ENCODE measurements at regions not wholly inside any gene's neighbourhood (a gene's known extent, or its start where the extent isn't known, plus 50 kb on each side); places are given as distances from the start of the nearest gene placed in this dataset.
A peak's percentile ranks its signal among the peaks of the same experiment; 100 is the strongest.

DNA sequence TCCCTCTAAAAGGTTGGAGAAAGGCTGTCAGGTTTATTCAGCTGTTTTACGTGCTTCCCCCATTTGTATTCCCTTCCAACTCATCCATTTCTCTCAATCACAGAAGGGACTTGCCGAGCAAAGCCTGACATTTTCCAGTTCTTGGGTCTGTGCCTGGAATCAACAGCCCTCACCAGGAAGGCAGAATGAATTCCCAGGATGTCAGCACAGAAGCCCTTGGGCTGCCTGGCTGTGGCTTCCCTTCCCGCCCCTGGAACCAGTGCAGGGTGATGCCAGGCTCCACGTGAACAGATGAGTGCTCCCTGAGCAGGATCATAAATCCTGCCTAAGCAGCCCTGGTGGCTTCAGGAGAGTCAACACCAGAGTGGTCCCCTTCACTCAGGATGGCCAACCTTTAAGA, 86.1 kb upstream of the CD83 start:
- no peak for DNase-seq

DNA sequence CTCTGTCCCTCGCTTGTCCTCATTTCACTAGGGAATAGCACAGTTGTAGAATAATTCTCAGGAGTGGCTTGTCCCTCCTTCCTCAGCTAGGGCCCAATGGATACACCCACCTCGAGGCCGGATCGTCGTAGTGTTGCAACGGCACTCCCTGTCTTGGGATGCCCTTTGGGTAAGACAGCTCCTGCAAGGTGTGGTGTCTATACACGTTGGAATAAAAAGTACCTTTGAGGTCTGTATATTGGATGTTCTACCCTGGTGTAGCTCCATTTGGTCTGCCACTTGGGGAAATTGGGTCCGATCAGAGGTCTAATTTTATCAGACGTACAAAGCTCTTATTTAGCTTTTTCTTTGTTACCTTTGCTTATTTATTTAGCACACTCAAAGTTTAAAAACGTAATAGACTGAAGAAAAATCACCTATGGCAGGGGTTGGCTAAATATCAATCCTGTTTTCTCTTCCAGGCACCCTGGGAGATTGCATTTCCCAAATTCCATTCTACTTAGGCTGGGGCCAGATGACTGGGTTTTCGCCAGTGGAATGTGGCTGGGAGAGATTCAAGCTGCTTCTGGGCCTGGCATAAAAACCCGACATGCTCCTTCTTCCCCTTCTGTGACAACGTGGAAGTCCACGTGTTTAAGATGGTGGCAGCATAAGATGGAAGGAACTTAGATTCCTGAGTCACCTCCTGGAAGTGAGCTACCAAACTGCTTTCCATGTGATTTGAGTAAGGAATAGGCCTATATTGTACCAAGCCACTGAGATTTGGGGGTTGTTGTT, 82.3 kb upstream of the CD83 start:
- DNase-seq: no peak

DNA sequence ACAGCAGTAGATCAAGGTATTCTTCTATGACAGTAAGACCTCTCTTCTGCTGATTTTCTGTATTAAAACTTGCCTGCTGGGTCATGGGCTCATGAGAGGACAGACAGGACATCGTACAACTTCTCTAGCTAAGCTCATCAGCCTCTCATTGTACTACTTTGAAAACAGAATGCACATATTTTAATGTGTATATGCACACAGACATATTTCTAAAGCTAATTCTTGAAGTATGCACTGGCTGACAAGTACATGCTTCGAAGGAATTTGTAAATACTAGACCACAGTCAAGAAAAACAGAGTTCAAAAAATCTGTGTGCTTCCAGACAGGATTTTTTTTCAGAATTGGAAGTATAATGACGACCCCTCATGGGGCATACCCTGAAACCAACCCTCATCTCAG, 81.7 kb upstream of the CD83 start:
- no peak for DNase-seq

DNA sequence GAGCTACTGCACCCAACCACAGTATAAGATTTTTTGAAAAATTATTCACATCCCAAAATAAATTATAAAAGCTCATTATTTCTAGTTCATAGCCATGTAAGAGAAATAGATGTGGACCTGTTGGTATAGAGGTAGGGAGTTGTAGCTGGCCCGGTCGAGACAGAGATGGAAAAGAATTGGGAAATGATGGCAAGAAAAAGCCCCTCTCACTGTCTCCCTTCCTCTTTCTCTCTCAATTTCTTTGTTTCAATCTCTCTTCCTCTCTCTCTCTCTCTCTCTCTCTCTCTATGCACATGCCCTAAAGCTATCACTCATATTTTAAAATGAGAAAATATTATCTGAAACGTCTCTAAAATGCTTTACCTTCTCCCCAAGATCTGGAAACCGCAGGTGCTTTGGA, 80.7 kb upstream of the CD83 start:
- DNase-seq: no peak

DNA sequence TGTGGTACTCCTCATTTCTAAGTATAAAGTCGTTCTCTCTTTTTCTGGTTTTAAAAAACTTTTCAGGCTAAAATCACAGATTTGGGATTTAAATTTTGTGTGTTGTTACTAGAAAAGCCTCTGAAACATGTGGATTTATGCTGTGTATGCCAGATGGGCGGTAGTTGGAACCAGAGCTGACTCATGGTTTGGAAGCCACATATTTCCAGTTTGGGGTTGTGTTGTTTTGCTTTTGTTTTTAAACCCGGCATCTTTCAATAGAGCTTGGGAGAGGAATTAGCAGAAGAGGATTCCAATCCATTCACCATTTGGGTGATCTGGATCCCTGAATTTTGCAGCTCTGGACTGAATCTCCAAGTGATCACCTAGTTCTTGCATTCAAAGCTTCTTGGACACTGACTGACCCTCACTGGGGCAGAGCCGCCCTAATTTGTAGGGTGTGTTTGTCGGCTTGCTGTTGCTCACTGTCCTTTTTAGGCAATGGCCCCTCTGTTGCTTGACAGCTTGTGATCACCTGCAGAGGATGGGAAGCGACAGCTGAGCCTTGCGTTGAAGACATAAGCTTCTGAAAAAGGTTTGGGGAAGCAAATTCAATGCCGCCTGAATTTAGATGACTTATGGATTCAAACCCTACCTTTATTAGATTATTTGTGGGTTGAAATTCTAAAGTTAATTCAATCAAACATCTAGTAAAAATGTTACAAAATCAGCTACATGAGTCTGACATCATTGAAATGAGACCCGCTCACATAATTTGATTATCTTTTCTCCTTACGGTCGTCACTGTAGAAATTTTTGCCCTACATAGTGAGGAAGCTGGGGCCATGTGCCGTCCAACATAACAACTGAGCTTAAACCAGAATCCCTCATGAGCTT, 79.9 kb upstream of the CD83 start:
- DNase-seq: no peak

DNA sequence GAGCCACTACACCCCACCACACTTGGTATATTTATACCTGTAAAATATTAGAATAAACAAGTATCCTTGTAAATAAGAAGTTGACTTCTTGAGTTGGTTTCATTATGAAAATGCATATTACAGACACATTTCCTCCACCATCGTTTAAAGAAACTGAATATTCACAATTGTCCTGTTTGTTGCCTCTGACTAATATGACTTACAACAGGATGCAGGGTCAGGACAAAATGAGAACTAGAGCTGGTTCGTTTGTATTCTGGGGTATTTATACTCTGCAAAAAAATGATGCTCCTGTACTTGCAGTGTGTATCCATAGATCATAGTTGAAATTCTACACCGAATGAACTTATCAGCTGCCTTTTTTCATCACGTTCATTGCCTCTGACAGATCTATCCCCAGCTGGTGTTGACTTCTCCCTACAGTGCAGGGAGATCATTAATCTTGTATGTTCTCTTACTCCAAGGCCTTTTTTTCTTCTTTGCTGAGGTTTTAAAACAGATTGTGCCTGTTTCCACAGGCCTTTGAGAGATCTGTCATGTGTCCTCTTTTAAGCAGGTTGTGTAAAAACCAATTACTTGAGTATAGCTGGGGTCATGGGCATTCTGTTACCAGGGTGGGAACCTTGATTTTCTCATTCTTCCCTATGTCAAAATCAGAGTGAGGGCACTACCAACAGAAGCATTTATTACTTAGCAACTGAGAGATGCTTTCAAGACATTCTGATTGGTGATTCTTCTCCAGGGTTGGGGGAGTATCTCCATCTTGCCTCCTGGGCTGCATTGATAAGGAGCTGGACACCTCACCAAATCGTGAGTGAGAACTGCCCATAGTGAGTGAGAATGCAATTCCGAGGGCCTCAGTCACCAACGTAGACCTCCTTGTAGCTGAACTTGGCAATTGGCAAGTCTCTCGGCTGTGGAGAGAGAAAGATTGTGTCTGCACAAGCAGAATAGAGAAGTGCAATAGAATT, 78.8 kb upstream of the CD83 start:
- peak; percentile 16 for DNase-seq

DNA sequence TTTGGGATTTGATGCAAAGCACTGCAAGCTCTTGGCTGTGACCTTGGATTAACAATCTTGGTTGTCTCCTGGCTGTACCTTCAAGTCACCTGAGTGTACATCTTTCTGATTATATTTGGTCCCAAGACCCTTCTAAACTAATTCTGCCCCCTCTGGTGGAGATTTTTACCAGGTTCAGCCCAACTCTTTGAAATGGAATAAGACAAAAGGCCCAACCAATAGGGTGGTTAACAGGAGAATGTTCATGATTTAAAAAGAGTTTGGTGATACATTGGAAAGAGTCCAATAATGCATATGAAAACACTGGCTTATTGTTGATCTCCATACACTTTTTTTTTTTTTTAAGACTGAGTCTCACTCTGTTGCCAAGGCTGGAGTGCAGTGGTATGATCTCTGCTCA, 77.5 kb upstream of the CD83 start:
- no peak for DNase-seq

DNA sequence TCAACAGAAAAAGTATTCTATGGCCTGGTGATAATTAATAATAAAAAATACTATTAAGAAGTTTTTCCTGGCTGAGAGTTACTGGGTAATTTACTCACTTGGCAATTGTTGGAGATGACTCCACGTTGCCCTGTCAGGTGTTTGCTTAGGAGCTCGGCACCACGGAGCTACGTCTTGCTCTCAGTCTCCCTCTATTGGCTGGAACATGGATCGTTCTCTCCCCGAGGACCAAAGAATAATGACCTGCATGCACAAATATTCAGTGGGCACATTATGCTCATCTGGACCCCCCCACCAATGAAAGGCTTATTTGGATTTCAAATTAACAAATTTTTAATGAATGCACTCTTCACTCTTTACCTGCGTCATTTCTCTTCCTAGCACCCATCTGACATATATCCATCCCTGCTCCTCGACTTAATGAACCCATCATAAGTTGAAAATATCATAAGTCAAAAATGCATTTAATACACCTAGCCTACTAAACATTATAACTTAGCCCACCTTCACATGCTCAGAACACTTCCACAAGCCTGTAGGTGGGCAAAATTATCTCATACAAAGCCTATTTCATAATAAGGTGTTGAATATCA, 71.0 kb upstream of the CD83 start:
- peak; percentile 7 for DNase-seq

DNA sequence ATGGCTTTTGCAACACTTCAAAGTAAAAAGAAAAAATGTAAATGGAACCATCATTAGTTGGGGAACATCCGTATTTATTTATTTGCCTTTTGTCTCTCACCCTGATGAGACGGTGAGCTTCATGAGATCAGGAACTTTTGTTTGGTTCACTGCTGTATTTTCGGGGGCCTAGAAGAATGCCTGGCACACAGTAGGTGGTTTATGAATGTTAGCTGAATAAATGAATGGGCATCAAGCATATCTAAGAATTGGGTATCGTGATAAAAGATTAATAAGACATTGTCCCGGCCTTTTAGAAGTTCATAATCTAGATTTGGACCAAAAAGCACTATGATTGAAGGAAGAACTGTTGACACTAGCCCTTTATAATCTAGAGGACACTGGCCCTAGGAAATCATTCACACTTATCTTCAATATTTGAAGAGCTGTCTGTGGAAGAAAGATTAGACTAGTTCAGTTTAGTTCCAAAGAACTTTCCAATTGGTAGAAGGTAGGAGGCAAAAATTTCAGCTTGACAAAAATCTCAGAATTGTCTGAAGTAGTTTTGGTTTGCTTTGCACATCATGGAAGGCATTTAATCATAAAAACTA, 70.3 kb upstream of the CD83 start:
- DNase-seq: no peak

DNA sequence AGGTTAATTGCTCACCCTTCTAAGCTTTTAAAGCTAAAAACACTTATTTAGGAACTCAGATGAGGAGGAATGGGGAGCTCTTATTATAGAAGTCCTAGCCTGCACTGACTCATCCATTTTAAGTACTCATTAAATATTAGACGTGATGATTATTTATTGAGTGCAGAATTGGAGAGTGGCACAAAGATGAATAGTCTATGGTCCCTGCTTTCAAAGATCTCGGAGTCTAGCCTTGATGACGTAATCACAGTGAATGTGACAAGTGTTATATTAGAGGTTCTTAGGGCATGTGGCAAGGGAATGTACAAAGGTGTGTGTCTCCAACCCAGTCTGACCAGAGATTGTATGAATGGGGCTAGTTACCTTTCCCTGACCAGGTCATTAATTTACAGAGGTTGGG, 68.7 kb upstream of the CD83 start:
- DNase-seq: no peak

DNA sequence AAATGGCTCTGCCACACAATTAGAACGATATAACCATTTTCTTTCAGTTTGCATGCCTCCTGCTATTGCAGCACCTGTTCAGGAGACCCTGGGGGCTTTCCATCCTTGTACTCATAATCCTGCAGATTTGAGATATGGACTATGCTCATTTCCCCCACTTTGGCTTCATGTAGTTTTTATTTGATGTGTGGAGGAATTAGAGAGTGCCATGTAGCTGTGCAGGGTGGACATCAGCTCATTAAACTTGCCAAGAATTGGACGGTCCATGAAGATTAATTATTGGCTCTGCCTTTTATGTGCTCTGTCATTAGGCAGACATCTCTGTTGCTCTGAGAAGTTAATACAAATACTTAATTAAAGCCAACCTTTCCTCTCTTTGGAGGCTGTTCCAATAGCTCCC, 66.2 kb upstream of the CD83 start:
- no peak for DNase-seq

DNA sequence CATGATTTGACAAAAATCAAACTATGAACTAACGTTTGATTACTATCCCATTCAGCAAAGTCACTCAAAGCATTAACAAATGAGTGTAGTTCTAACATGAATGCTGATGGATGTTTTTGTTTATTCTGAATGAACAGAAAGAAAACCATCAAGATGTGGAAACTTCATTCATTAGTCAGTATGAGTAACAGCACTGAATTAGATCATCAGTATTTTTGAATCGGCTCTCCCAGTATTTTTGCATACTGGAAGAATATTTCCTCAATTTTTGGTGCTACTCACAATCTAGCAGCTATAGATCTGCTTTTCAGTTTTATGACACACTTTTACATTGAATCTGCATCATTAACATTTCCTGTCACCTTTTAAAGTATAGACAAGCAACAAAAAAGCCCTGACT, 63.8 kb upstream of the CD83 start:
- DNase-seq: no peak

DNA sequence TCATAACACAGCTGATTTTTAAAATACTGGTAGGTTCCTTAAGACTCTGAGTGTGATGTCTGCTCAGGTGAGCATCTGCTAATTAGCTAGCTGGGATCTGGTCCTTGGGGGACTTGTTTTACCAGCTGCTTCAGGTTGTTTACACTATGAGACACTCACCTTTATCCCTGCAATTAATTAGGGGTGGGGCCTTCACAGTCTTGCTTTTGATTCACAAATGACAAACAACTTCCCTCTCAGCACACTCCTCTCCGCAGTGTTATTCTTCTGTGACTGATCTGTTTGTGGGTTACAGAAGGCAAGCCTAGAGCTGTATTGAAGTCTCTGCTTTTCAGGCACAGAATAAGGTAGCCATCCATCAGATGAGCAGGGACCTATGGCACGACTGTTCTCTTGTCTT, 62.0 kb upstream of the CD83 start:
- peak; percentile 61 for DNase-seq

DNA sequence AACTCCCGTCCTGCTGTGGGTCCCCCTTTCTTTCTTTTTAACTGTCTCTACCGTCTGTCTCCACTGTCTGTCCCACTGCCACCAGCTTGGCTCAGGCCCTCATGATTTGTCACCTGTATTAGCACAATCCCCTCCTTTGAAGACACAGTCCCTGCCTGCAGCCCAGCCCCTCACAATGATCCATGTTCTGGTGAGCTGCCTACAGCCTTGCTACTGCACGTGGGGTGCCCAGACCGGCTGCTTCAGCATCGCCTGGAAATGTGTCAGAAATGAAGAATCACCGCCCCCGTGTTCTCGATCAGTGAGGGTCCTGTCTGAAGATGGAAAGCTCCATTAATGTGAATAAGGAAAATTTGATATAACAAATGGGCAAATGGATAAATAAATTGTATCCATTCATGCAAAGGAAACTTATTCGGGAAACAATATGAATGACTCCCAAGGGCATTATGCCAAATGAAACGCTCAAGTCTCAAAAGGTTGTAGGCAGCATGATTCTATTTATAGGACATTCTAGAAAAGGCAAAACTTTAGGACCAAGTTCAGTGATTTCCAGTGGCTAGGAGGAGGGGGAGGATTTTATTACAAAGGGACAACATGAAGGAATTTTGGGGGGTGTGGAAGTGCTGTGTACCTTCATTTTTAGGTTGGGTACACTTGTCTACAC, 59.4 kb upstream of the CD83 start:
- DNase-seq: no peak

DNA sequence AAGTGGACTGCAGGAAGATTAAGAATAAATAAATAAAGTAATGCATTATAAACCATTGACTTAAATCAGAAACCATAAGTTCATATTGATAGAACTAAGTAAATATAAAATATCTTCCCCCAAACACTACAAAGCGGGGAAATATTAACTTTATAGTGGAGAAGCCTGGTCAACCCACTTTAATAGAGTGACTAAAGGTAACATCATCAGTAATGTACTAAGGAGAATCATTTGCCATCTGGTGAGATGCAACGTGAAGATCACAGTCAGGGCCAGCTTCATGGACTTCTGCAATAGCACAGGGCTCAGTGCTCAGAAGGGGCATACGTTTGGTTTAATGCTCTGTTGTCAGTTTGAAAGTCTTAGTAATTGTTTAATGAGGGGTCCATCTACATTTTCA, 58.8 kb upstream of the CD83 start:
- DNase-seq: no peak

DNA sequence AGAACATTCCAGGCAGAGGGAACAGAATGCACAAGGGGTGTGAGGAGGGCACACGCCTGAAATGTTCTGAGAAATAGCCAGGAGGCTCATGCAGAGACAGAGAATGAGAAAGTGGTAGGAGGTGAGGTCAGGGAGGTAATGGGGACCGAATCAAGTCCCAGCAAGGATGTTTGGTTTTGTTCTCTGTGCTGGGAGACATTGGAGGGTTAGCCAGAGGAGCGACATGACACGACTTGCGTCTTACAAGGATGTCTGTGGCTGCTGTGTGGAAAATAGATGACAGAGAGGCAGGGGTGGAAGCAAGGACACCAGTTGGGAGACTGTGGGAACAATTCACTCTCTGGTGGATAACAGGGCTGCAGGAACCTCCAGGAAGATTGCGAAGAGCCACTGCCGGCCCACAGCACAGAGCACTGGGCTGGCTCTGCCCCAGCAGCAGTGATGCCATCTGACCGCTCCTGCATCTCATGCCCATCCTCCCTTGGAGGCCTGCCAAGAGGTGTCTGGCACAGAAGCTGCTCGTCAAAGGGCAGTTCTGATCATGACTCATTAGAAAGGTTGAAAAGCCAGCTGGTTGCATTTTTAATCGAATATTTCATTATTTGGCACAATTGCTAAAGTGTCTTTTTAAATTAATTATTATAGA, 57.7 kb upstream of the CD83 start:
- peak; percentile 62 for DNase-seq

DNA sequence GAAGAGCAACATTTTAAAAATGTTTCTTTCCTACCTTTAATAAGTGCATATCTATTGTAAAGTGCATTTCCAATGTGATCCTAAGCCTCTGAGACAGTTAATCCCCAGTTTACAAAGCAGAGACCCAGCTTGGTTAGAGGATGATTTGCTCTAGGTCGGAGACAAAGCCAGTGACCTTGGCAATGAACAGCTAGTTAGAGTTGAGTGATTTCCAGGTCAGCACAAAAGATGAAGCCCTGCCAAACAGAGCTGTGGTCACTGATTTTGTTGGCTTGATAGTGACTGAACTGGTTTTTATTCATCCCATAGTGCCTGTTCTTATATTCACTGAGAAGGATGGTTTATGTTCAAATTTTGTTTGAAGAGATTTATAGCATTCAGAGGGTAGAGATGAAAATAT, 56.6 kb upstream of the CD83 start:
- no peak for DNase-seq

DNA sequence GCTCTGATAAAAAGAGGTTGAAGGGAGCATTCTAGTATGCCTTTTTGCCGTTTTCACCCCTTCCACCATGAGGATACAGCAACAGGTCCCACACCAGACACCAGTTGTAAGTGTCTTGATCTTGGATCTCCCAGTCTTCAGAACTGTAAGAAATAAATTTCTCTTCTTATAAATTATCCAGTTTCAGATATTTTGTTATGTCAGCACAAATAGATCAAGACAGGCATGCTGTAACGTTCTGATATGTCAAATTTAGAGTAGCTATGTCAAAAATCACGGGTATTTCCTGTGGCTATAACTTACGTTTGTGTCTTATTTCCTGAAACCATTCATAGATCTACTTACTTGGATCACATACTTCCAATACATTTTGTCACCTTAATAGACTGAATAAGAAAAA, 55.9 kb upstream of the CD83 start:
- no peak for DNase-seq

DNA sequence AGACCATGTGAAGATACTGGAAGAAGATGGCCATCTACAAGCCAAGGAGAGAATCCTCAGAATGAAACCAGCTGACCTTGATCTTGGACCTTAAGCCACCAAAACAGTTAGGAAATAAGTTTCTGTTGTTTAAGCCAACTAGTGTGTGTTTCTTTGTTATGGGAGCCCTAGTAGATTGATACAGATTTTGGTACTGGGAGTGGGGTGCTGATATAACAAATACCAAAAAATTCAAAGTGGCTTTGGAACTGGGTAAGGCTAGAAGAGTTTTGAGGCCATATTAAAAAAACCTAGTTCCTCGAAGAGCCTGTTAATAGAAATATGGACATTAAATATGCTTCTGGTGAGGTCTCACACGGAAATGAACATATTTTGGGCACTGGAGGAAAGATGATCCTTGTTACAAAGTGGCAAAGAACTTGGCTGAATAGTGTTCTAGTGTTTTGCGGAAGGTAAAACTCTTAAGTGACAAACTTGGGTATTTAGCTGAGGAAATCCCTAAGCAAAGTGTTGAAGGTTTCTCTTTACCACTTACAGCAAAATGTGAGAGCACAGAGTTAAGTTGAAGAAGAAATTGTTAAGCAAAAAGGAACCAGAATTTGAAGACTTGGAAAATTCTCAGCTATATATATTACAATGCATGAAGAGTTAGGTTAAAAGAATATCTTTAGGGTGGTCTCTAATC, 55.1 kb upstream of the CD83 start:
- no peak for DNase-seq

DNA sequence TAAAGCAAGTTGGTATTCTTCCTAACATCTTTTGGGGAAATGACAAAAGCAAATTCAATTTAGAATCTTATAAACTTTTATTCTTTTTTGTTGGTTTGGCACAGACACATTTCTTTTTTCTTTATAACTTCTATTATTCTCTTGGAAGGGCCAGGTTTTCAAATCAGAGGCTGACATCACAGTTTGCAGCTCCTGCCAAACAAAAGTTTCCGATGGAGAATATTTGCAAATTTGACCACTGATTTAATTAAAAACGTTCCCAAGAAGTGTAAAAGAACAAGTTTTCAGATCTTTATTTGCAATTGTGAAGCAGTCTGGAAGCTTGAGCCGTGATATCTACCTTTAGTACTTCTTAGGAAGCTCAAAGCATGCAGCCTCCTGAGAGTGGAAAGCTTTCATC, 53.8 kb upstream of the CD83 start:
- DNase-seq: no peak

DNA sequence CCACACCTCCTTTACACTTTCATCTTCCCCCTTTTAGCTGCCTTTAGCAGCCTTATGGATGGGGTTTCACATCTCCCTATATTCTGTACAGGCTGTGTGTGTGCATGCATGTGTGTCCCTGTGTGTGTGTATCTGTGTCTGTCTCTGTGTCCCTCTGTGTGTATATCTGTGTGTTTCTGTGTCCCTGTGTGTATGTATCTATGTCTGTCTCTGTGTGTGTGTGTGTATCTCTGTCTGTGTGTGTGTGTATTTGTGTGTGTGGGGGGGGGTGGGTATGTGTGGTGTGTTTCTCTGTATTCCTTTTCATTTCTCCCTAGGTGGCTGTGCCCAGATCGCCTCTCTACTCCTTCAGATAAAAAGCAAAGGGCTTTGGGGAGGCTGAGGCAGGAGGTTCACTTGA, 52.2 kb upstream of the CD83 start:
- no peak for DNase-seq

Measured in NCI-H345 (cell line).